ENCODE measurements at regions not wholly inside any gene's neighbourhood (a gene's known extent, or its start where the extent isn't known, plus 50 kb on each side); places are given as distances from the start of the nearest gene placed in this dataset.

GRCh38 chr2:223107825-223108224, 55.8 kb downstream of the KCNE4 start:
- no peak for DNase-seq

DNA sequence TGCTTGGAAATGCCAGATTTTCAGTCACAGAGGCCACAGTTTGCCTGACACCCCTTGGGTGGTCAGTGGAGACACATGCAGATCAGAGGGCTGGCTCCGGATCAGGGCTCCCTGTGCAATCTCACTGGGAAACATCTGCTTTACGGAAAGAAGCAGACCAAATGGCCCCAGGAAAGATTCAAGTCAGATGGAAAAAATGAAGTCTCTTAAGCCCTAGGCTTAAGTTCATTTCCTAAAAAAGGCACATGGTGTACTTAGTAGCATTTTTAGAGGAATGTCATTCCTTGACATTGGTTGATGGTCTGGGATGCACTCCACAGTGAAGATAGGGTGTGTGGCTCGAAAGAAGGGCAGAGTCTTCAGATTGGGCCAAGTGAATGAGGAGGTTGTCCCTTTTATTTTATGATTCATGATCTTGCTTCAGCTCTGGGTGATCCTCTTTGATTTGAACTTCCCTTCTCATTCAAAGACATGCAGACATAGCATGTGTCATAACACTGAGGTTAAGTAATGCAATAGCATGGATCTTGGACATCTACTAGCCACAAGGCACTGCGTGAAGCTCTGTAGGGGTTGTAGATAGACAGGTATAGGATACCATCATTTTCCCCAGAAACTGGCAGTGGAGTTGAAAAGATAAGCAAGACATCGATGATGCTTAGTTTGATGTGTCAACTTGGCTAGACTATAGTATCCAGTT, 56.5 kb downstream of the KCNE4 start:
- no peak for DNase-seq

- no peak for DNase-seq
These were observed 57.4 kb downstream of the KCNE4 start for GRCh38 chr2:223109341-223109740.

GRCh38 chr2:223113161-223113560, 61.2 kb downstream of the KCNE4 start:
- no peak for DNase-seq

GRCh38 chr2:223114170-223114569, 62.2 kb downstream of the KCNE4 start:
- no peak for DNase-seq

DNA sequence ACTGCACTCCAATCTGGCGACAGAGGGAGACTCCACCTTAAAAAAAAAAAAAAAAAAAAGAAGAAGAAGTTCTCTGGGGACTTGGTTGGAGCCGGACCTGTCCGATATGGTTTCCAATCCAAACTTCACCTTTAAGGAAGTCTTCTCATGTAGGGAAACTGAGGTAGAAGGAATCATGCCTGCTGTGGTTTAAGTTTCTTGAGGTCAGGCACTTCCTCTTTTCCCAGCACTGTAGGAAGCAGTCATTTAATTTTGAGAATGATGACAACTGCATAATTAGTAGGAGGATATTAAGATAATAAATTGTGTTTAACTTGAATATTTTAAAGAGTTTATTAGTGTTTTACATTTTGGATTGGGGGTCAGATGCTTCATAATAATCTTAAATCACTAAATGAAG, 62.9 kb downstream of the KCNE4 start:
- no peak for DNase-seq

DNA sequence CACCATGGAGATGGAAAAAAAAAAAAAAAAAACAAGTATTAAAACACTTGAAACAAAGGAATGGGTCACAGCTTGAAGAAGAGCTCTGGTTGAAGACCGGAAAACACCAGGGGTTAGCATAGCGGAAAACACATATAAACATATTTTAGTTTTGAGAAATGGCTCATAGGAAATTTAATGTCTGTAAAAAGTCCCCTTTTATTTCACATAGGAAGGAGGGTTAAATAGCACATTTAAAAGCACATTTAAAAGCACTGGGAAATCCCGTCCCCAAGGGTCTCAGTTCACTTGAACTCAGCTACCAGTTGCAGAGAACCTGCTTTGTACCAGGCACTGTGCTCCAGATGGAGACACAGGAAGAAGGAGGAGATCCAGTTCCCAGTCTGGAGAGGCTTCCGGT, 65.5 kb downstream of the KCNE4 start:
- DNase-seq = no peak

DNA sequence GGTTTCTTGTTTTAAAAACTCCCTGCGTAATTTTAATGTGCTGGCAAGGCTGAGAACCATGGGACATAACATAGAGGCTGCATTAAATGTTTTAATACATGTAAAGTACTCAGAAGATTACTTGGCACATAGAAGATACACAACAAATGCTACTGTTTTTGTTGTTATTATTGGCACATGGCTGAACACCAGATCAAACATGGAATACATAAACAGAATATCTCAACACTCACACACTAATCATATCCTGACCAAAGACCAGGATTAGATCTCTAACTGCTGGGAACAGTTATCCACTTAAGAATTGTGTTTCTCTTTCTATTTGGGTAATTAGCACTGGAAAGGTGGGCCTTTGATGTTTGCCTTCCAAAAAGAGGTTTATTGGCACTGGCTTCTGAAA, 69.3 kb downstream of the KCNE4 start:
- DNase-seq = no peak

DNA sequence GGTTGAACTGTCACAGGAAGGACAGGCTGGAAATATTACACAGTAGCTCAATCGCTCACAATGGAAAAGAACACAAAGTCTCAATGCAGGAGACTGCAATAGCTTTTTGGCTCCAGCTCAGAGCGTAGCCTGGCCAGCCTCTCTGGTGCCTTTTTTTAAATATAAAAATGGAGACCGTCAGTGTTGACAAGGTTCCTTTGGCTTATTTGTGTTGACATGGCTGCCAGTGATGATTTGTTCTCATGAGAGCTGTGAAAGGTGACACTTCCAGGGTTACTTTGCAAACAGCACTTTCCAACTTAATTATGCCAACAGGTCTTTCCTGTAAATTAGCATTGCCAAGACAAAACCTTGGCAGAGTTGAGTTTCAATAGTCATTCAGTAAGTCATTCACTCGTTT, 70.8 kb downstream of the KCNE4 start:
- DNase-seq = peak; percentile 90

DNA sequence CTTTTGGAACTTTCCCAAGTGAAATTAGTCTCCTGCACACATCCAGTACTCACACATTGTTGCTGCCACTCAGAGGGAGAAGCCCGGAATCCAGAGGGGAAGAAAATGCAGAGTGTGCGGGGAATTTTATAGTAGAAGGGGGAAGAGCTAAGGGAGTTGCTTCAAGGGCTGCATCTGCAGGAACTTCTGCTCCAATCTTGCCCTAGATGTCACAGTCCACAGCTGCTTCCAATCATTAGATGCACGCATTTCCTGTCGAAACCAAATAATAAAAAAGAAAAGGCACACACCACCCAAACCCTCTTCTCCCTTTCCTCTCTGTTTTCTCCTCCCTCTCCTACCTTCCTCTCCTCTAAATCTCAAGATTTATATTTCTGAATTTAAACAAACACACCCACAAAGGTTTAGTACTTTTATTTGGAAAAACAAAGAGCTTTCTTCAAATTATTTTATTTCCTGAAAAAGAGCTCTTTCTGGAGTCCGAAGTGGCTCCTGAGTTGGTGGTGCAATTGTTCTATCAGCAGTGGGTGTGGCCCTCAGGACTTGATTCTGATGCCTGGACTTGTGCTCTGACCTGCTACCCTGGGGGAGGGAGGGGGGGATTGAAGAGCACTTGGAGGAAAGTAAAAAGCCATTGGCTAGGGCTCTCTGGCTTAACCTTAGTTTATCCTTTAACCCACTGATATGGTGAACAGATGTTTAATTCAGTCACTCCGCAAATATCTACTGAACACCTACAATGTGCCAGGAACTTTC, 72.0 kb downstream of the KCNE4 start:
- DNase-seq = no peak

GRCh38 chr2:223141606-223142005, 89.6 kb downstream of the KCNE4 start:
- DNase-seq = no peak

DNA sequence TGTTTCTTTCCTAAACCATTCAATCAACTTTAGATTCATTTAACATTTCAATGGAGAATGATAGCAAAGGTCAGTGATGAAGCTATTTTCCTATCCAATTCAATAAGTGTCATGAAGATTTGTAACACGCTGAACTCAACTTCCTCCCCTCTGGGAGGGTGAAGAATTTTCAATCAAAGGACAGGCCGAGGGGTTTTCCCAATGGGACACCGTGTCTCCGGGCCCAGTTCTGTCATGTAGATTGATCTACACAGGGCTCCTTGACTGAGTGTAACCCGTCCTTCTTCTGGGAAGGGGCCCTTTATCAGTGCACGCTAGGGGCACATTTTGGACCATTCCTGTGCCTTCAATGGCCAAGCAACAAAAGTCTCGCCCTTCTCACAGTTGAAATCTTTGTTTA, 90.1 kb downstream of the KCNE4 start:
- no peak for DNase-seq

GRCh38 chr2:223147431-223147830, 95.4 kb downstream of the KCNE4 start:
- no peak for DNase-seq

GRCh38 chr2:223148516-223148915, 96.5 kb downstream of the KCNE4 start:
- DNase-seq = no peak

- no peak for DNase-seq
These were observed 104.0 kb downstream of the KCNE4 start for GRCh38 chr2:223155956-223156355.

DNA sequence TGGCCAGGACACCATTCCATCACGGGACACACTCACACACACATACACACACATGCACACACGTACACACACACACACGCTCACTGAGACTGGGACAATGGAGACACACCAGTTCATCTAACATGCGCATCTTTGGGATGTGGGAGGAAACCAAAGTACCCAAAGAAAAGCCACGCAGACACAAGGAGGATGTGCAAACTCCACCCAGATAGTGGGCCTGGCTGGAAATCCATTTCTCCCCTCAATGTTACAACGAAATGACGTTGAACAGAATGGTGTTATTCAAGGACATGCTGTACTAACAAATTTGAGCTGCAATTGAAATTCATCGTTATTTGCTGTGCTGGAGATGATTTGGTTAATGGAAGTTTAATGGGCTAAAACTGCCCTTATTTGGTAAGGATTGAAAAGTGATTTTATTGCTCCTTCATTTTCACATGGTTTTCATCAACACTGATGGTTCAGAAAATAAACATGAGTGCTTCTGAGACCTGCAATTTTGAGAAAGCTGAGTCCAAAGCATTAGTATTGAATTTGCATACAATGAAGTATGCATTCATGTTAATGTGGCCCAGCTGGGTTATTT, 110.0 kb downstream of the KCNE4 start:
- no peak for DNase-seq

- DNase-seq = no peak
These were observed 113.6 kb downstream of the KCNE4 start for GRCh38 chr2:223165423-223166214.

DNA sequence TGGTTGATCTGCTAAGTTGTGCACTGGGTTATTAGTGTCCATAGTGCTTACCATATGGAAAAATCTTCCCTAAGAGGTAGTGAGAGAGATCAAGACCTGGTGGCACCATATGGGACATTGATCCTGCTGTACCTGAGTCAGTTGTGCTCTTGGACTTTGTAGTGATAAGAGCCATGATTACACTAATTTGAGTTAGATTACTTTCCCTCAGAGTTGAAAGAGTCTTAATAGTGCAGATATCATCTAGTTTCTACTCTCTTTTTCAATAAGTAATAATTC, 114.2 kb downstream of the KCNE4 start:
- no peak for DNase-seq

GRCh38 chr2:223166983-223167650, 115.1 kb downstream of the KCNE4 start:
- no peak for DNase-seq

- no peak for DNase-seq
These were observed 118.0 kb downstream of the KCNE4 start for GRCh38 chr2:223169830-223170605.

DNA sequence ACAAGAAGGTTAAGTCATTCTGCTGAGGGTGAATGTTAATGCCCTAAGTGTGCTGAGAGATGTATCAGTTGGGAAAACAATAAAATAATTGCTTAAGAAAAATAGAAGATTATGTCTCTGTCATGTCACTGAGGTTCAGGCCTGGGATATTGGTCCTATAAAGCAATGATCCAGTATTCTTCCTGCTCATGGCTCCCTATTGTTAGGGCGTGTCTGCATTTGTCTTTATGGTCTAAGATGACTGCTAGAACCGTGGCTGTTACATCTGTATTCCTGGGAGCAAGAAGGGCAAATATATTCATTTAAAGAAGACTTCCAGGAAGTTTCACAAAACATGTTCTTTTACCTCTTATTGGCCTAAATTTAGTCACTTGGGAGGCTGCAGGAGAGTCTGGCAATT, 125.0 kb downstream of the KCNE4 start:
- DNase-seq = no peak

DNA sequence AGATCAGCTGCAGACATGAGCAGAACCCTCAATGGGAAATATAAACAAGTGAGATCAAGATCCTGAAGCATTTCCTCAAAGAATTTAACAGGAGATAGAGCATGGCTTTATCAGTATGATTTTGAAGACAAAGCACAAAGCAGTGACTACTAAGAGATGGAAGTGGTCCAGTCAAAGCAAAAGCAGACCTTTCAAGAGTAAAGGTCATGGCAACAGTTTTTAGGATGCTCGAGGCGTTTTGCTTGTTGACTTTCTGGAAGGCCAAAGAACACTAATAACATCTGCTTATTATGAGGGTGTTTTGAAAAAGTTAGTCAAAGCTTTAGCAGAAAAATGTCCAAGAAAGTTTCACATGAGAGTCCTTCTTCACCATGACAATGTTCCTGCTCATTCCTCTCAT, 128.5 kb downstream of the KCNE4 start:
- DNase-seq = no peak
